ENCODE measurements at regions not wholly inside any gene's neighbourhood (a gene's known extent, or its start where the extent isn't known, plus 50 kb on each side); places are given as distances from the start of the nearest gene placed in this dataset.

DNA sequence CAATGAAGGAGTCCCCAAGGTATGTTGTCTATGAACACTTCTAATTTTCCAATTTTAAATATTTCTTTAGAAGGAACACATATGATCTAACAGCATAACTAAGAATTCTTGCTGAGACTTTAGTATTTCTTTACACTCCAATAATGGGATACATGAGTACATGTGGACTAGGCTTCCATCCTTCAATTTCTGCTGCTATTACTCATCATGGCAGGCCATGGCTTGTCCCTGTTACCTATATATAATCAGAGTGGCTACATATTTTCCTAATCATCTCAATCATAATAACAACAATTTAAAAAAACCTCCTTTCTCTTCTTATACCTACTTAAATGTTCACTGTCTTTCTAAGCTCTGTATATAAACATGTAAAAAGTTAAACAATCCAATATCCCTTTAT lies 60.3 kb upstream of the TAC1 start:
- H3K27ac ChIP-seq = no peak overlapping the region
- no peak for TF ChIP-seq CTCF (IDR thresholded peaks at IDR 0.05)
- no peak for TF ChIP-seq ZFX (IDR thresholded peaks at IDR 0.05; ENCODE audit: borderline replicate concordance)

DNA sequence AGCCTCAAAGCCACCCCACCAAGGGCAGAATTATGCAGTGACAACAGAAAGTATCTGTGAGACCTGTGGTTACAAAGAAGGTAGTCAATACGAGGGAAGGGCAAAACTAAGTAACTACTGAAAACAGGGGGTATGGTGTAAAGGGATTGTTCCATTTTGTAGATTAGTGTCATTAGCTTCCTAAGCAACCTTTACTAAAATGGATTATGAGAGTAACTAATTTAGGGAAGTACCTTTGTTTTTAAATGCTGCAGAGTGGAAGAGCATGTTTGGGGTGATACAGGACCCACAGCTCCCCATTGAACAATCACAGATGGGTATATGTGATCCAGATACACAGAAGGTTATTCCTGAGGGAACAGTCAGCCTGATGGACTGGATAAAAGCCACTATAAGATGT lies 51.3 kb upstream of the TAC1 start:
- TF ChIP-seq ZFX (IDR thresholded peaks at IDR 0.05; ENCODE audit: borderline replicate concordance) (no peak), CTCF (IDR thresholded peaks at IDR 0.05) (no peak)
- H3K27ac ChIP-seq = no peak overlapping the region
